HCT116 (cell line): ENCODE measurements at regions not wholly inside any gene's neighbourhood (a gene's known extent, or its start where the extent isn't known, plus 50 kb on each side); places are given as distances from the start of the nearest gene placed in this dataset.

Experiments used
- CEBPB ChIP-seq: IDR thresholded peaks from 2 replicates; pipeline ENCODE4 v1.6.1; 2012; ENCODE audit warnings: low read depth
- CTCF ChIP-seq, 3 experiments: fragments of 200-600 bp in 1 of 3; sonication (generic) in 1 of 3; IDR thresholded peaks in 2 of 3; conservative IDR thresholded peaks in 1 of 3; 2 replicates each; pipeline ENCODE4 v1.5.1; 2012 to 2017; ENCODE audit warnings: low read depth in 2 of 3, low read length in 2 of 3, antibody characterized with exemption in 1 of 3, borderline replicate concordance in 1 of 3, control low read depth in 1 of 3, mild to moderate bottlenecking in 1 of 3, mixed read lengths in 1 of 3, mixed run types in 1 of 3, moderate library complexity in 1 of 3; ENCODE audit not compliant: insufficient read depth in 1 of 3
- MAX ChIP-seq: IDR thresholded peaks from 2 replicates; pipeline ENCODE4 v1.6.1; 2012
- POLR2A ChIP-seq: IDR thresholded peaks from 2 replicates; pipeline ENCODE4 v1.7.0; 2011; ENCODE audit warnings: borderline replicate concordance; ENCODE audit not compliant: insufficient read depth, insufficient read length; ENCODE audit errors: extremely low read depth
- YY1 ChIP-seq: IDR thresholded peaks from 2 replicates; pipeline ENCODE4 v1.6.1; 2011; ENCODE audit warnings: low read length, low read depth, moderate library complexity, mild to moderate bottlenecking; ENCODE audit not compliant: insufficient replicate concordance; ENCODE audit errors: extremely low read depth

GRCh38 chr9:99556998-99557397, 264.7 kb upstream of the NR4A3 start:
- no peak for TF ChIP-seq CEBPB
- TF ChIP-seq YY1 = no peak
- no peak for TF ChIP-seq CTCF (IDR thresholded peaks at IDR 0.05 in 2 of 3, conservative IDR thresholded peaks at IDR 0.05 in 1 of 3; ENCODE audit: borderline replicate concordance in 1 of 3, insufficient read depth in 1 of 3, low read depth in 2 of 3, low read length in 2 of 3)
- no peak for TF ChIP-seq POLR2A
- no peak for TF ChIP-seq MAX
